SK-N-SH (cell line): ENCODE measurements at regions not wholly inside any gene's neighbourhood (a gene's known extent, or its start where the extent isn't known, plus 50 kb on each side); places are given as distances from the start of the nearest gene placed in this dataset.

Source experiments
- EP300 ChIP-seq, 2 experiments: IDR thresholded peaks; 2 replicates each; pipeline versions ENCODE4 v1.4.0 to v1.6.1; 2012; ENCODE audit warnings: borderline replicate concordance in 1 of 2, low read depth in 1 of 2, low read length in 1 of 2
- FOXM1 ChIP-seq: IDR thresholded peaks from 2 replicates; pipeline ENCODE4 v1.4.0; 2012; ENCODE audit warnings: low read depth, mild to moderate bottlenecking
- GATA2 ChIP-seq: sonication (generic); formaldehyde crosslinking; IDR thresholded peaks from 2 replicates; pipeline ENCODE4 v1.5.0; 2020; ENCODE audit warnings: mild to moderate bottlenecking, missing genetic modification reagents
- SMC3 ChIP-seq: IDR thresholded peaks from 2 replicates; pipeline ENCODE4 v1.6.1; 2012; ENCODE audit warnings: low read depth, low read length, improper control_type of control experiment
- TAF1 ChIP-seq: IDR thresholded peaks from 2 replicates; pipeline ENCODE4 v1.6.1; 2012; ENCODE audit warnings: low read depth, mild to moderate bottlenecking, low read length, moderate library complexity, borderline replicate concordance
- TF ChIP-seq, protein P1 (sequence below): IDR thresholded peaks from 2 replicates; pipeline ENCODE4 v1.4.0; 2012; ENCODE audit warnings: low read depth
- TF ChIP-seq, protein P2 (sequence below): fragments of 200-600 bp; sonication (generic); IDR thresholded peaks from 2 replicates; pipeline ENCODE4 v1.6.1; 2017; ENCODE audit warnings: antibody characterized with exemption, mild to moderate bottlenecking, moderate library complexity
- TF ChIP-seq, protein P3 (sequence below): fragments of 150-350 bp; IDR thresholded peaks from 2 replicates; pipeline ENCODE4 v1.6.1; 2017; ENCODE audit warnings: antibody characterized with exemption, low read length, low read depth, borderline replicate concordance
- TF ChIP-seq, protein P4 (sequence below): IDR thresholded peaks from 2 replicates; pipeline ENCODE4 v1.6.1; 2012; ENCODE audit warnings: mild to moderate bottlenecking, low read depth, low read length, moderate library complexity

DNA sequence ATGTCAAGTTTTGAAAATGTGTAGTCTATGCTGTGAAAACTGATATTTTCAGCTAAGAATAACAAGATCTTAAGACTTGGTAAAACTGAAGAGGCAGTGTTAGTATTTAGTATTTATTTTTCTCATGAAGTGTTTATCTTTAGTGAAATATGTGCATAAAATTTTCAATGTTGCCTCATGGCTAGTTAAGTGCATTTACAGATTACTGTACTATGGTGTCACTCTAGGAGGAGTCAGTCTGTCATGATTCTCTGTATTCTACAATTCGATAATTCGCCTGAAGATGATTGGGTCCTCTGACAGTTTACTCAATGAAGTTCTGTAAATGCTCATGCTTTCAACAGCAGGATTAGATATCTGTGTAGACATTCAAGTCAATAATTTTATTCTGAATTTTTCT is 488.1 kb upstream of the GRM3 start:
- TF ChIP-seq, protein P1, sequence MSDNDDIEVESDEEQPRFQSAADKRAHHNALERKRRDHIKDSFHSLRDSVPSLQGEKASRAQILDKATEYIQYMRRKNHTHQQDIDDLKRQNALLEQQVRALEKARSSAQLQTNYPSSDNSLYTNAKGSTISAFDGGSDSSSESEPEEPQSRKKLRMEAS = no peak
- TF ChIP-seq SMC3 (no peak), TAF1 (no peak), FOXM1 (no peak), EP300 (IDR thresholded peaks at IDR 0.05; ENCODE audit: borderline replicate concordance in 1 of 2, low read depth in 1 of 2, low read length in 1 of 2) (no peak), GATA2 (CRISPR knock-in tag) (no peak)
- TF ChIP-seq, protein P2, sequence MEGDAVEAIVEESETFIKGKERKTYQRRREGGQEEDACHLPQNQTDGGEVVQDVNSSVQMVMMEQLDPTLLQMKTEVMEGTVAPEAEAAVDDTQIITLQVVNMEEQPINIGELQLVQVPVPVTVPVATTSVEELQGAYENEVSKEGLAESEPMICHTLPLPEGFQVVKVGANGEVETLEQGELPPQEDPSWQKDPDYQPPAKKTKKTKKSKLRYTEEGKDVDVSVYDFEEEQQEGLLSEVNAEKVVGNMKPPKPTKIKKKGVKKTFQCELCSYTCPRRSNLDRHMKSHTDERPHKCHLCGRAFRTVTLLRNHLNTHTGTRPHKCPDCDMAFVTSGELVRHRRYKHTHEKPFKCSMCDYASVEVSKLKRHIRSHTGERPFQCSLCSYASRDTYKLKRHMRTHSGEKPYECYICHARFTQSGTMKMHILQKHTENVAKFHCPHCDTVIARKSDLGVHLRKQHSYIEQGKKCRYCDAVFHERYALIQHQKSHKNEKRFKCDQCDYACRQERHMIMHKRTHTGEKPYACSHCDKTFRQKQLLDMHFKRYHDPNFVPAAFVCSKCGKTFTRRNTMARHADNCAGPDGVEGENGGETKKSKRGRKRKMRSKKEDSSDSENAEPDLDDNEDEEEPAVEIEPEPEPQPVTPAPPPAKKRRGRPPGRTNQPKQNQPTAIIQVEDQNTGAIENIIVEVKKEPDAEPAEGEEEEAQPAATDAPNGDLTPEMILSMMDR = no peak
- TF ChIP-seq, protein P3, sequence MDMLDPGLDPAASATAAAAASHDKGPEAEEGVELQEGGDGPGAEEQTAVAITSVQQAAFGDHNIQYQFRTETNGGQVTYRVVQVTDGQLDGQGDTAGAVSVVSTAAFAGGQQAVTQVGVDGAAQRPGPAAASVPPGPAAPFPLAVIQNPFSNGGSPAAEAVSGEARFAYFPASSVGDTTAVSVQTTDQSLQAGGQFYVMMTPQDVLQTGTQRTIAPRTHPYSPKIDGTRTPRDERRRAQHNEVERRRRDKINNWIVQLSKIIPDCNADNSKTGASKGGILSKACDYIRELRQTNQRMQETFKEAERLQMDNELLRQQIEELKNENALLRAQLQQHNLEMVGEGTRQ = no peak
- TF ChIP-seq, protein P4, sequence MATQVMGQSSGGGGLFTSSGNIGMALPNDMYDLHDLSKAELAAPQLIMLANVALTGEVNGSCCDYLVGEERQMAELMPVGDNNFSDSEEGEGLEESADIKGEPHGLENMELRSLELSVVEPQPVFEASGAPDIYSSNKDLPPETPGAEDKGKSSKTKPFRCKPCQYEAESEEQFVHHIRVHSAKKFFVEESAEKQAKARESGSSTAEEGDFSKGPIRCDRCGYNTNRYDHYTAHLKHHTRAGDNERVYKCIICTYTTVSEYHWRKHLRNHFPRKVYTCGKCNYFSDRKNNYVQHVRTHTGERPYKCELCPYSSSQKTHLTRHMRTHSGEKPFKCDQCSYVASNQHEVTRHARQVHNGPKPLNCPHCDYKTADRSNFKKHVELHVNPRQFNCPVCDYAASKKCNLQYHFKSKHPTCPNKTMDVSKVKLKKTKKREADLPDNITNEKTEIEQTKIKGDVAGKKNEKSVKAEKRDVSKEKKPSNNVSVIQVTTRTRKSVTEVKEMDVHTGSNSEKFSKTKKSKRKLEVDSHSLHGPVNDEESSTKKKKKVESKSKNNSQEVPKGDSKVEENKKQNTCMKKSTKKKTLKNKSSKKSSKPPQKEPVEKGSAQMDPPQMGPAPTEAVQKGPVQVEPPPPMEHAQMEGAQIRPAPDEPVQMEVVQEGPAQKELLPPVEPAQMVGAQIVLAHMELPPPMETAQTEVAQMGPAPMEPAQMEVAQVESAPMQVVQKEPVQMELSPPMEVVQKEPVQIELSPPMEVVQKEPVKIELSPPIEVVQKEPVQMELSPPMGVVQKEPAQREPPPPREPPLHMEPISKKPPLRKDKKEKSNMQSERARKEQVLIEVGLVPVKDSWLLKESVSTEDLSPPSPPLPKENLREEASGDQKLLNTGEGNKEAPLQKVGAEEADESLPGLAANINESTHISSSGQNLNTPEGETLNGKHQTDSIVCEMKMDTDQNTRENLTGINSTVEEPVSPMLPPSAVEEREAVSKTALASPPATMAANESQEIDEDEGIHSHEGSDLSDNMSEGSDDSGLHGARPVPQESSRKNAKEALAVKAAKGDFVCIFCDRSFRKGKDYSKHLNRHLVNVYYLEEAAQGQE = no peak
